ENCODE measurements at regions not wholly inside any gene's neighbourhood (a gene's known extent, or its start where the extent isn't known, plus 50 kb on each side); places are given as distances from the start of the nearest gene placed in this dataset.

GRCh38 chr4:38600575-38600974, 63.4 kb upstream of the KLF3 start:
- TF ChIP-seq, protein P1, sequence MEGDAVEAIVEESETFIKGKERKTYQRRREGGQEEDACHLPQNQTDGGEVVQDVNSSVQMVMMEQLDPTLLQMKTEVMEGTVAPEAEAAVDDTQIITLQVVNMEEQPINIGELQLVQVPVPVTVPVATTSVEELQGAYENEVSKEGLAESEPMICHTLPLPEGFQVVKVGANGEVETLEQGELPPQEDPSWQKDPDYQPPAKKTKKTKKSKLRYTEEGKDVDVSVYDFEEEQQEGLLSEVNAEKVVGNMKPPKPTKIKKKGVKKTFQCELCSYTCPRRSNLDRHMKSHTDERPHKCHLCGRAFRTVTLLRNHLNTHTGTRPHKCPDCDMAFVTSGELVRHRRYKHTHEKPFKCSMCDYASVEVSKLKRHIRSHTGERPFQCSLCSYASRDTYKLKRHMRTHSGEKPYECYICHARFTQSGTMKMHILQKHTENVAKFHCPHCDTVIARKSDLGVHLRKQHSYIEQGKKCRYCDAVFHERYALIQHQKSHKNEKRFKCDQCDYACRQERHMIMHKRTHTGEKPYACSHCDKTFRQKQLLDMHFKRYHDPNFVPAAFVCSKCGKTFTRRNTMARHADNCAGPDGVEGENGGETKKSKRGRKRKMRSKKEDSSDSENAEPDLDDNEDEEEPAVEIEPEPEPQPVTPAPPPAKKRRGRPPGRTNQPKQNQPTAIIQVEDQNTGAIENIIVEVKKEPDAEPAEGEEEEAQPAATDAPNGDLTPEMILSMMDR (IDR thresholded peaks at IDR 0.05; ENCODE audit: insufficient read depth, low read length): no peak
- DNase-seq (ENCODE audit: low read depth): no peak
- H3K4me3 ChIP-seq (ENCODE audit: low read depth, low read length): no peak overlapping the region

DNA sequence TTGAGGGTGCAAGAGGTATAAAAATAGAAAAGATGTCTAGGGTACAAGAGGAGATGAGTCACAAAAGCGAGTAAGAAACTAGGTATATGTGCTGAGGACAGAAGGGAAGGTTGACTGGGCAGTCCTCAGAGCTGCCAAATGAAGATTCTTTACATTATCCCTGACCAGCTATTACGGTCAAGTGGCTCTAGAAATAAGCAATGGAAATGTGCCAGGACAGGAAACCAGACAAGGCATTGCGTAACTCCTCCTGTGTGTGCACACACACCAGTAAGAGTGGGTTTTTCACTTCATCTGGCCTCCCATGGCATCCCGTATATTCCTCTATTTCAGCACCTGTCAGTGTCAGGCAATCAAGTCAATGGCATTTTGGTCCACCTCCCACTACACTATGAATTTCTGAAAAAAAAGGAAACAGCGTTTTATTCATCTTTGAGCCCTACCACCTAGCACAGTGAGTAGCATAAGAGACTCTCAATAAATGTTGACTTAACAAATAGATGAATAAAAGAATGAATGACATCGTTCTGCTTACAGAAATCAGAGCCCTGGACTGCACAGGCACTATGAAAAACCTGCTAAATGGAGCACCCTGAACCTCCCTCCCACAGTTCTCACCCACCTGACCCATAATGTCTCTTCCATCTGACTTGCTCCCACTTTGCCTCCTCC, 62.6 kb upstream of the KLF3 start:
- no peak overlapping the region for H3K4me3 ChIP-seq (ENCODE audit: low read depth, low read length)
- peak; percentile 49 for DNase-seq (ENCODE audit: low read depth)
- TF ChIP-seq, protein P1 (IDR thresholded peaks at IDR 0.05; ENCODE audit: insufficient read depth, low read length): no peak

- DNase-seq (ENCODE audit: low read depth): no peak
- H3K4me3 ChIP-seq (ENCODE audit: low read depth, low read length): no peak overlapping the region
- TF ChIP-seq, protein P1 (IDR thresholded peaks at IDR 0.05; ENCODE audit: insufficient read depth, low read length): no peak
Observed at GRCh38 chr4:38601916-38602291, 62.1 kb upstream of the KLF3 start.

GRCh38 chr4:38603652-38604051, 60.3 kb upstream of the KLF3 start:
- TF ChIP-seq, protein P1 (IDR thresholded peaks at IDR 0.05; ENCODE audit: insufficient read depth, low read length): no peak
- no peak for DNase-seq (ENCODE audit: low read depth)
- H3K4me3 ChIP-seq (ENCODE audit: low read depth, low read length): no peak overlapping the region

DNA sequence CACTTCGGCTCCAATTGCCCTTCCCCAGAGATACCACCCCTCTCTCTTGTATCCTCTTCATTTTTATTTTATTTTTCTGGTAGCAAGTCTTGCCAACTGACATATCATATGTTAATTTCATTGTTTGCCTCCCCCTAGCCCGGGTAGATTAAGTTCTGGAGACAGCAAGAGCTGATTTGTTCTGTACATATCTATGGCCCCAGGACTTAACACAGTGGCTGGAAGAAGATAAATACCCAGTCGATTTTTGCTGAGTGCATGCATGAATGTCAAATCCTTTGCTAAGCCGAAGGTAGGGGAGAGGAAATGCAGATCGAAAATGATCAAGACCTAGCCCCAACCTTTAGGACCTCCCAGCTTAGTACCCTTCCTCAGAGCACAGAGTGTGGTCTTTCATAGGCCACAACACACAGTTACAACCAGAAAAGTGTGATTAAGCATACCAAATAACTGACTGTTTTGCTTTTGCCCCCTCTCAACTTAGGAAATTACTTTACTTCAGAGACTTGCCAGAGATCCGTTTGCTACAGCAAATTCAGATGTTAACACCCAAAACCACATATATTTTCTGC, 58.7 kb upstream of the KLF3 start:
- H3K4me3 ChIP-seq (ENCODE audit: low read depth, low read length): no peak overlapping the region
- no peak for DNase-seq (ENCODE audit: low read depth)
- TF ChIP-seq, protein P1 (IDR thresholded peaks at IDR 0.05; ENCODE audit: insufficient read depth, low read length): no peak

DNA sequence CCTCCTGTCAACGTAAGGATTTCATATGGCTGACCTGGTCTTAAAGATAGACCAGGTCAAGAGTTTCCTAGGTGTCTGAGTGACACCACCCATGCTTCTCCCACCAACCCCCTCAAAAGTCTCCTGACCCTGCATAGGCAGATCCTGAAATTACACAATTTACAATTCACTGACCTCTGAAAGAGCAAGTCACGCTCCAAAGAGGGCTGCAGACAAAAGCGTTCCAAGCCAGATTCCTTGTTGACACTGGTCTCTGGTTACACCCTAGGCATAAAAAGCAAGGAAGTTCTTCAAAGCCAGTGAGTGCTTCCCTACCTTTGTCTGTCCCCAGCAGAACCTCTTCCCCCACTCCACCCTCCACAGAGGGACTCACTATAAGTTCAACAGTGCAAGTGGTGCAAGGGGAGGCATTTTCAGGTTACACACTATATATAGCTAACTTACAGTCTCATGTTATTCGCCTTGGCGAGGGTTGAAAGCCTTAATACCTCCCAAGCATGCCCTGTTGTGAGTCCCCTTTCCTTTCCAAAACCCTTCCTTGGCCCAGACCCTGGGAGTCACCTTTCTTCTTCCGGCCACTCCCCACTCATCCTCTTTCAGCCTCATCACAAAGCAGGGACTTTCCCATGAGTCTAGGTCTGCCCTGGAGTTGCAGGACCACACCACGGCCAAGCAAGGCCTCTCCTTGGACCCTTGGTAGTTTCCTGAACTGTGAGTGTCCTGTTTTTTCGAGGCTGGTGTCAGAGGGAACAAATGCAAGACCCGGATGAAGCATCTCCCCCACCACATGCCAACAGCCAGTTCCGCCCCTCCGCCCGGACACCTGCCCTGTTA, 58.0 kb upstream of the KLF3 start:
- DNase-seq (ENCODE audit: low read depth): no peak
- H3K4me3 ChIP-seq (ENCODE audit: low read depth, low read length): no peak overlapping the region
- TF ChIP-seq, protein P1 (IDR thresholded peaks at IDR 0.05; ENCODE audit: insufficient read depth, low read length): no peak
